Small intestine (tissue), 7 donors: ENCODE measurements at regions not wholly inside any gene's neighbourhood (a gene's known extent, or its start where the extent isn't known, plus 50 kb on each side); places are given as distances from the start of the nearest gene placed in this dataset.
A peak's percentile ranks its signal among the peaks of the same experiment; 100 is the strongest.

Experiments
- DNase-seq, 2 donors: peaks; one replicate each; pipeline versions ENCODE4 v3.0.0 to v3.0.0-alpha.2; 2013
- FAIRE-seq: peaks from 2 replicates; lab custom pipeline; 2012; peaks lifted over from hg19 to GRCh38; lab: Jason Lieb, UNC
- H3K27ac ChIP-seq, 3 donors: one replicate each; pipeline ENCODE4 v1.5.1; 2013; ENCODE audit warnings: low read length in 2 of 3, mild to moderate bottlenecking in 2 of 3, control low read depth in 1 of 3, inconsistent platforms in 1 of 3, low read depth in 1 of 3, moderate library complexity in 1 of 3
- H3K27me3 ChIP-seq, 3 donors: one replicate each; pipeline ENCODE4 v1.6.1; 2013; ENCODE audit warnings: low read length in 3 of 3, inconsistent platforms in 1 of 3; ENCODE audit not compliant: control insufficient read depth in 3 of 3, insufficient read depth in 3 of 3
- H3K36me3 ChIP-seq, 3 donors: one replicate each; pipeline ENCODE4 v1.6.1; 2013; ENCODE audit warnings: low read length in 3 of 3, inconsistent platforms in 1 of 3, low read depth in 1 of 3, mild to moderate bottlenecking in 1 of 3, moderate library complexity in 1 of 3; ENCODE audit not compliant: control insufficient read depth in 3 of 3, insufficient read depth in 2 of 3
- H3K4me1 ChIP-seq, 3 donors: one replicate each; pipeline ENCODE4 v1.6.1; 2013; ENCODE audit warnings: low read length in 2 of 3, inconsistent platforms in 1 of 3, low read depth in 1 of 3, mild to moderate bottlenecking in 1 of 3, moderate library complexity in 1 of 3; ENCODE audit not compliant: control insufficient read depth in 3 of 3, insufficient read depth in 2 of 3
- H3K4me3 ChIP-seq, 3 donors: one replicate each; pipeline ENCODE4 v1.5.1; 2013; ENCODE audit warnings: low read length in 3 of 3, control low read depth in 1 of 3, inconsistent platforms in 1 of 3, low read depth in 1 of 3, mild to moderate bottlenecking in 1 of 3, moderate library complexity in 1 of 3
- H3K9me3 ChIP-seq, 2 donors: one replicate each; pipeline ENCODE4 v1.6.1; 2013; ENCODE audit warnings: low read depth in 1 of 2, low read length in 1 of 2; ENCODE audit not compliant: control insufficient read depth in 2 of 2, insufficient read depth in 1 of 2
- WGBS, 3 donors: extraction: QIAGEN DNeasy Blood & Tissue Kit; methylation state at CpG; one replicate each; pipeline ENCODE4 v1.1.7; 2013; 5-methylcytosine and 5-hydroxymethylcytosine counted together
- donor health status: healthy with polysubstance abuse.
- donor health status: control.
- donor health status: control.
- donor health status: Bipolar disorder and iron deficiency.
- donor health status: healthy.

GRCh38 chr4:146124023-146124680, 51.4 kb upstream of the LSM6 start:
- no peaks in the 10 kb centered on the region for H3K27me3 ChIP-seq
- 58 to 75% (median 71%) methylated on average over 6 of the region's 6 CpGs for WGBS, 3 donors
- H3K36me3 ChIP-seq = no peaks in the 10 kb centered on the region
- no peak overlapping the region for H3K27ac ChIP-seq
- FAIRE-seq (no peak), DNase-seq (no peak)
- no peaks in the 10 kb centered on the region for H3K9me3 ChIP-seq
- H3K4me1 ChIP-seq = no peaks in the 10 kb centered on the region
- H3K4me3 ChIP-seq = no peak overlapping the region

GRCh38 chr4:146123231-146123630, 52.3 kb upstream of the LSM6 start:
- Histone ChIP-seq H3K9me3 (no peaks in the 10 kb centered on the region), H3K27ac (no peak overlapping the region), H3K27me3 (peaks cover 0 to 2% (median 0%) of the 10 kb centered on the region in 3 donors), H3K4me3 (no peak overlapping the region), H3K4me1 (no peaks in the 10 kb centered on the region), H3K36me3 (no peaks in the 10 kb centered on the region)
- WGBS, 3 donors = 63 to 69% (median 66%) methylated on average over 1 of the region's 1 CpG
- DNase-seq (no peak), FAIRE-seq (no peak)

- no peaks in the 10 kb centered on the region for H3K36me3 ChIP-seq
- H3K4me3 ChIP-seq = no peak overlapping the region
- FAIRE-seq (no peak), DNase-seq (no peak)
- H3K4me1 ChIP-seq = no peaks in the 10 kb centered on the region
- peaks cover 0 to 2% (median 0%) of the 10 kb centered on the region in 3 donors for H3K27me3 ChIP-seq
- peaks cover 0 to 6% of the 10 kb centered on the region in 2 donors for H3K9me3 ChIP-seq
- H3K27ac ChIP-seq = no peak overlapping the region
- 73 to 75% (median 74%) methylated on average over 6 of the region's 6 CpGs for WGBS, 3 donors
These were observed 53.1 kb upstream of the LSM6 start for GRCh38 chr4:146122398-146122797.

- no peak for DNase-seq
- WGBS, 3 donors = 87 to 92% (median 91%) methylated on average over 3 of the region's 3 CpGs
- Histone ChIP-seq H3K4me3 (no peak overlapping the region), H3K9me3 (peaks cover 0 to 8% of the 10 kb centered on the region in 2 donors), H3K27ac (no peak overlapping the region), H3K36me3 (no peaks in the 10 kb centered on the region), H3K4me1 (no peaks in the 10 kb centered on the region), H3K27me3 (peaks cover 0 to 2% (median 0%) of the 10 kb centered on the region in 3 donors)
- no peak for FAIRE-seq
These were observed 53.8 kb upstream of the LSM6 start for GRCh38 chr4:146121757-146122156.

GRCh38 chr4:146119845-146120404, 55.6 kb upstream of the LSM6 start:
- H3K4me1 ChIP-seq = no peaks in the 10 kb centered on the region
- WGBS, 3 donors = 88 to 92% (median 92%) methylated on average over 6 of the region's 6 CpGs
- H3K27ac ChIP-seq = no peak overlapping the region
- H3K27me3 ChIP-seq = peaks cover 0 to 2% (median 0%) of the 10 kb centered on the region in 3 donors
- no peak overlapping the region for H3K4me3 ChIP-seq
- no peaks in the 10 kb centered on the region for H3K36me3 ChIP-seq
- DNase-seq (no peak), FAIRE-seq (no peak)
- peaks cover 0 to 11% of the 10 kb centered on the region in 2 donors for H3K9me3 ChIP-seq

GRCh38 chr4:146114066-146114465, 61.5 kb upstream of the LSM6 start:
- Histone ChIP-seq H3K36me3 (no peaks in the 10 kb centered on the region), H3K4me1 (peaks cover 0 to 18% (median 0%) of the 10 kb centered on the region in 3 donors), H3K4me3 (no peak overlapping the region), H3K27ac (no peak overlapping the region), H3K9me3 (peaks cover 0 to 11% of the 10 kb centered on the region in 2 donors), H3K27me3 (peaks cover 0 to 2% (median 0%) of the 10 kb centered on the region in 3 donors)
- WGBS, 3 donors = 38 to 71% (median 54%) methylated on average over 7 to 8 of the region's 8 CpGs
- FAIRE-seq (no peak), DNase-seq (peak in 1 of 2 donors; percentile 27)

GRCh38 chr4:146113171-146113570, 62.3 kb upstream of the LSM6 start:
- no peak overlapping the region for H3K27ac ChIP-seq
- H3K4me3 ChIP-seq = no peak overlapping the region
- peaks cover 0 to 25% (median 0%) of the 10 kb centered on the region in 3 donors for H3K4me1 ChIP-seq
- H3K27me3 ChIP-seq = no peaks in the 10 kb centered on the region
- FAIRE-seq = no peak
- peaks cover 0 to 10% of the 10 kb centered on the region in 2 donors for H3K9me3 ChIP-seq
- H3K36me3 ChIP-seq = no peaks in the 10 kb centered on the region
- 86 to 93% (median 91%) methylated on average over 10 of the region's 10 CpGs for WGBS, 3 donors
- no peak for DNase-seq

- Histone ChIP-seq H3K36me3 (no peaks in the 10 kb centered on the region), H3K4me1 (peaks cover 0 to 31% (median 0%) of the 10 kb centered on the region in 3 donors), H3K4me3 (no peak overlapping the region), H3K27ac (no peak overlapping the region), H3K27me3 (no peaks in the 10 kb centered on the region), H3K9me3 (peaks cover 0 to 4% of the 10 kb centered on the region in 2 donors)
- DNase-seq (no peak), FAIRE-seq (no peak)
These were observed 63.1 kb upstream of the LSM6 start for GRCh38 chr4:146112389-146112788.
